SW 1271 (cell line): ENCODE measurements at regions not wholly inside any gene's neighbourhood (a gene's known extent, or its start where the extent isn't known, plus 50 kb on each side); places are given as distances from the start of the nearest gene placed in this dataset.
A peak's percentile ranks its signal among the peaks of the same experiment; 100 is the strongest.

Experiments used
- DNase-seq, 2 experiments: peaks; one replicate each; lab custom pipeline; 2025; lab: John Stamatoyannopoulos, UW

DNA sequence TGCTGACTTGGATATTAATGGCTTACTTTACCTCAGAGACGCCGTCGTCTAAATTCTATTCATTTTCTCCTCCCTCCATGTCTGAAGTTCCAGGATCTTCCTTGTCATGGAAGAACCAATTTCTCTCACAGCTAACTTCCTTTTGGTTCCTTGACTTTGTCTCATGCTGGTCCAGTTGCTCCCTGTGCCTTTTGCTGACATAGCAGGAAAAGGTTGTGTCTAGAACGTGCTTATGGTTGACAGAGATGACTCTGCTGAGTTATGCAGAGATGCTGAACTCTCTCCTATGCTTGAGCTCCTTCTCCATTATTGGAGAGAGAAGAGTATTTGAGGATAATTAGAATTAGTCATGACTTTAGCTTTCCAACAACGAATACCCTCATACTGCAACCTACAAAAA, 1338.9 kb downstream of the MAT2B start:
- no peak for DNase-seq

DNA sequence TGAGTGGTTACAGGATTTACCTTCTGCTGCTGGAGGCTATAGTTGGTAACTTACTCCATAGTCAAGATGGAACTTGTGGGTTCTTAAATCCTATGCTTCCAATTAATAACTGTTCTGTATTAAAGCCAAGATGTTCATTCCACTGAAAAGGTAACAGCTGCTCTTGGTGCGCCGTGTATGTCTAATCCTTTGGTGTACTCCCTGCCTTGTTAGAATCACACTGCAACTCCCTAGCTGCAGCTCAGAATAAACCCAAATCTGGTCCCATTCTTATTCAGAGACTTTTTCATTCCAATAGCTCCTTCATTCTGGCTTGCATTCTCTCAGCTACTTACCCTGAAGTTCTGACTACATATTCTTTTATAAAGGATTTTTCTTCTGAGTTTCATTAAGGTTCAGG, 1355.5 kb downstream of the MAT2B start:
- DNase-seq: no peak

DNA sequence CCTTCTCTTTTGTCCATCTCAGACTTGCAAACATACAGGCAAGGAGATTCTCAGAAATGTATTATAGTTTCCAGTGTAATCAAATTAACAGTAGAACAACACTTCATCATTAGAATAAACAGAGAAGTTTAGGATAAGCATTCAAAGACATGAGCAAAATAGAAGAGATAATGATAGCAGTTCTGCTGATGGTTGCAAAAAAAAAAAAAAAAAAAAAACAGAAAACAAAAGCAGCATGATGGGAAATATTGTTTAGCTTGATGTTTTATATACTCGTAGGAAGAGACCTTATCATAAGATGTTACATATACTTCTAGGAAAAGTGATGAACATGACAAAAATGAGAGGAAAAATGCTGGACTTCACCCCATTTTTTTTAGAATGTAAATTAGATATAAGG, 1356.2 kb downstream of the MAT2B start:
- no peak for DNase-seq

DNA sequence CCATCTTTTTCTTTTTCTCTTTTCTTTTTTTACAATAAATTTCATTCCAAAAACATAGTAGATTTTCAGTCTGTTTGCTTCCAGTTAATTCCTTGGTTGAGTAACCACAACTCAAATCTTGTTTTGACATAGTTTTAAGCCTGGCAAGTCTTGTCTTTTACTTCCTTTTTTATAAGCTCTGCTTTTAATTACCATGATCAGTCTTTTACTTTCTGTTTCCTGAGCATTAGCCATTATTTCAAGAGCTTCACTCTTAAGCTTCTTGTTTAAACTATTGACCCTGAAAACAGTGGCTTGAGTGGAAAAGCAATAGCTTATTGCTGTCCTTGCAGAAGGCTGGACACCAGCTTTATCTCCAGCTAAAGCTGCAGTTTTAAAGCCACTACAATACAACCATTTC, 1363.3 kb downstream of the MAT2B start:
- no peak for DNase-seq

DNA sequence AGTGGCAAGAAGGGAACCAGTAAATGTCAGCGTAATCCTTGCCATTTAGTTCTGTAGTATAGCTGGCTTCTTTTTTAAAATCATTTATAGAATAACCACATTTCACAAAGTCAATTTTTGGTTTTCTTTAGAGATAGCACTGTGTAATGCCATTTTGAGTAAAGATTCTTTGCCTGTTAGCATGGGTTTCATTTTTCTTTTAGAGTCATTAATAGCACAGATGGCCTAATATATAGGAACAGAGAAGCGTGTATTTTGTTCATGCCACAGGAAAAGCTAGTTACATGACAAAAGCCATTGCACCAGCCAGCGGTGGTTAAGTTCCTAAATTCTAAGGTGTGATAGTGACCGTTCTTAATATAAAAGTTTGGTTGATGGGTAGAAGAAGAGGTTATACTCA, 1363.9 kb downstream of the MAT2B start:
- DNase-seq: no peak

DNA sequence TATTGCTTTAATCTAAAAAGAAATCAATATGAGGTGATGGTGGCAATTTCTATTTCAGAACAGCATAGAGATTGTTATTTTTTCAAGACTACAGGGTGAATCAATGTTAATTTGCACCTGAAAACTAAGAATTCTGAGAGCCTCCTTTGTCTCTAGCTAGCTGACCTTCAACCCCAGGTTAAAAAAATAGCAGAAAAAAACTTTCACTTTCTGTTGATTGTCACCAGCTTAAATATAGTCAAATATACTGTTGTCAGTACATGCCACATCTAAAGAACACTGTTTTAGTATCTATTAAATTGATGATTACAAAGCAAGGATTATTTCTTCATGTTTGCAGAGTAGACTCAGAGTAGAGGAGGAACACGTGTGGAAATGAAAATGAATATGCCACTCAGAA, 1371.4 kb downstream of the MAT2B start:
- DNase-seq: no peak

DNA sequence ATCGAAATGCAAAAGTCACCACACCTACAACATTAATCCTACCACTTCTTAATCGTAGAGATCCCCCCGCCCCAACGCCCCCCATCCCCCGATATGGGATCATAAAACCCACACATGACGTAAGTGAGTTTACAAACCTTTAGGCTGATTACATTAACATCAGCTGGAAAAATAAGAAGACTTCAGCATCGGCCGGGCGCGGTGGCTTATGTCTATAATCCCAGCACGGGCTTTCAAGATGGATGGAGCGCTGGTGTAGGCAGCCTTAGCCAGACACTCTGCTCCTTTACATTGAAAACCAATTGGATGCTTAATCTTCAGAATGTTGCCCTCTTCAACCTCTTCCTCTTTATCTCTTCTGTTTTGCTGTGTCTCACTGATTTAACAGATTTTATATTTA, 1376.0 kb downstream of the MAT2B start:
- DNase-seq: no peak

DNA sequence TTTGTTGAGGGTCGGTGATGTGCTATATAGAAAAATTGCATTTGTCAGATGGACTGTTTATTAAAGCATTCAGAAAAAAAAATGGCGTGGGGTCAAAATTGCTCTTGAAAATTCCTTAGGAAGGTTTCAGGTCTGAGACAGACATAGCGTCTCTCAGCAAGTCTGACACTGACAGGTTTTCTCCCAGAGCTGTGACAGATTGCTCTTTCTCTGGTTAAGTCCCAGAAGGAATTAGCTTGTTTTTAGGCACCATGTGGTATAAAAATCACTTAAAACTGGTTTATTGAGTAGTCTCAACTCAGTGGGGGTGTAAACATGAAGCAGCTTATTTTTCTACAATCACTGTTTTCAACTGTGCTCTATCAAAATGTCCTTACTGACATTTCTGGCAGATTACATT, 1379.8 kb downstream of the MAT2B start:
- no peak for DNase-seq

DNA sequence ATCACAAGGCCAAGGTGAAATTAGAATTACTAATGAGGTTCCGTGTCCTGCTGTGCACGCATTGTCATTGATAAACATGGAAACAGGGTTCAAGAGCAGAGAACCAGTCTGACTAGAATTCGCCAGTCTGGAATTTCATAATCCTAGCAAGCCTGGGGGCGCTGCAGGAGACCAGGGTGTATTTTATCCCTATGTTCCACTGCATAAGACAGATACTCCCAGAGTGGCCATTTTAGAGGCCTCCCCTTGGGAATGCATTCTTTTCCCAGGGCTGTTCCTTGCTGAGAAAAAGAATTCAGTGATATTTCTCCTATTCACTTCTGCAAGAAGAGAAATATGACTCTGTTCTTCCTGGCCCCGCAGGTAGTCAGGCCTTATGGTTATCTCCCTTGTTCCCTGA, 1387.7 kb downstream of the MAT2B start:
- no peak for DNase-seq

DNA sequence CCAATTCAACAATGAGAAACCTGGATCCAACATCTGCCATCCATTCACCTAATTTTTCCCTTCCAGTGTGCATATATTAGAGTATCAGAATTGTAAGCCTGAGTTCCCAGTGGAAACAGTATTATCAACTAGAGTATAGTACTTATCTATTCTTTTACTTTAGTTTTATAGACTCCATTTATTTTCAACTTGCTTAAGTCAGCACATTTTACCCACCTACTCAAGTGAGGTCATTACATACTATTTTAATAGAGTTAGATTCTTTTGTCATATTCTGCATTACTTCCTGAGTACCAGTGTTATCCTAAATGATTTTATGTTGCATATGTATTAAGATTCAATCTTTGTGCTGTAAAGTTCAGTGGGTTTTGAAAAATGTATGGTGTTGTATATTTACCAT, 1393.3 kb downstream of the MAT2B start:
- no peak for DNase-seq

DNA sequence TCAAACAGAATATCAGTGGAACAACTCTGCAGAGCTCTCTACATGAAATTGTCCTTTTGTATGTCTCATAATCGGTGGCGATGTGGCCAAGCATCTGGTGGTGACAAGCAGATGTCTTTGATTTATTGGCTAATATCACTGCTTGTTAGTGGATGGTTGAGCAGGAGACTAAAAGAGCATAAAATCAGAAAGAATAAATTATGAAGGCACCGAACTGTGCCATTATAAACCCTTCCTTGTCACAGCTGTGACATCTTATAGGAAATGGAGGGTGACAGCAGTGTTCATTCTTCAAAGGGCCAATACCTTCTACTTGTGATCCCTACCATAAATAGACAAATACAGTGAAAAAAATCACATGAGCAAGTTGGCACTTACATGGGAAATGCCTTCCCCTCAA, 1404.3 kb downstream of the MAT2B start:
- DNase-seq: no peak

DNA sequence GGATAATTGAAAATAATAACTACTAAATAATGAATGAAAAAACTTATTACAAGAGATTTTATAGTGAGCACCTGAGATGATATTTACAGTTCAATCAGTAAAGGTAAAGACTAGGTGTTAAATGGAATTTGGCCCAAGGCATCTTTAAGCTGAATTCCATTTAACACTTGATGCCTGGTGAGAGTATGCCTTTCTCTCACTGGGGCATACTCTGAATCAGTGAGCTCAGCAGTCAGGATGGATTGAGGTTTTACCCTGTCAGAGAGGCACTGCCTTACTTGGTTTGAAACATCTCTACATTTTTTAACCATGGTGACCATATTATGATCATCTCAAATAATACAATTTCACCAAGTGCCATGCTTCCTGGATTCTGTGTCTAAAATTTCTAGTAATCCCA, 1416.3 kb downstream of the MAT2B start:
- no peak for DNase-seq

DNA sequence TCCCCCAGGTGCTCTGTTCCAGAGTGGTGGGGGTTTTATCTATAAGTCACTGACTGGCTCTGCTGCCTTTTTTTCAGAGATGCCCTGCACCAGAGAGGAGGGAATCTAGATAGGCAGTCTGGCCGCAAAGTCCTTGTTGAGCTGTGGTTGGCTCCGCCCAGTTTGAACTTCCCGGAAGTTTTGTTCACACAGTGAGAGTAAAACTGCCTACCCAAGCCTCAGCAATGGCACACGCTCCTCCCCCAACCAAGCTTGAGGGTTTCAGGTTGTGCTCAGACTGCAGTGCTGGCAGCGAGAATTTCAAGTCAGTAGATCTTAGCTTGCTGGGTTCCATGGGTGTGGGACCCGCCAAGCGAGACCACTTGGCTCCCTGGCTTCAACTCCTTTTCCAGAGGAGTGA, 1428.6 kb downstream of the MAT2B start:
- DNase-seq: no peak

DNA sequence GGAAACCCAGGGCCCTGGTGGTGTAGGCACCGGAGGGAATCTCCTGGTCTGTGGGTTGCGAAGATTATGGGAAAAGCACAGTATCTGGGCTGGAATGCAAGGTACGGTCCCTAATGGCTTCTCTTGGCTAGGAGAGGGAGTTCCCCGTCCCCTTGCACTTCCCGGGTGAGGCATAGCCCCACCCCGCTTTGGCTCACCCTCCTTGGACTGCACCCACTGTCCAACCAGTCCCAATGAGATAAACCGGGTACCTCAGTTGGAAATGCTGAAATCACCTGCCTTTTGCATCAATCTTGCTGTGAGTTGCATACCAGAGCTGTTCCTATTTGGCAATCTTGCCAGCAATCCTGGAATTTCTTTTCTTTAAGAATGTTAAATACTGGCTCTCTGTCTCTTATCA, 1429.1 kb downstream of the MAT2B start:
- DNase-seq: no peak

DNA sequence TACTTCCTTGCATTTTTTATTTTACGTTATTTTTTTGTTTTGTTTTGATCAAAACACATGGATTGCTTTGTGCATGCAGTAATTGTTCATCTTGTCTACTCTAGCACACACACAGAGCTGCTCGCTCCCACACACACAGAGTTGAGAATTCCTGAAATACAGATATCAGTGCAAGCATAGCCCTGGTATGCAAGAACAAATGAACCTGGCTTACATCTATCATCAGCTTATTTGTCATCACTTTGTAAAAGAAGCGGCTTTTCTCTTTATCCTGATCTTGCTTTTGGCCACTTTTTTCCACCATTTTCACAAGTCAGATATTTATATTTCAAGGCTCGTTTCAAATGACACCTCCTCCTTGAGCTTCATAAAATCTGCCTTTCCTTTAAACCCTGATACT, 1435.7 kb downstream of the MAT2B start:
- DNase-seq: no peak

DNA sequence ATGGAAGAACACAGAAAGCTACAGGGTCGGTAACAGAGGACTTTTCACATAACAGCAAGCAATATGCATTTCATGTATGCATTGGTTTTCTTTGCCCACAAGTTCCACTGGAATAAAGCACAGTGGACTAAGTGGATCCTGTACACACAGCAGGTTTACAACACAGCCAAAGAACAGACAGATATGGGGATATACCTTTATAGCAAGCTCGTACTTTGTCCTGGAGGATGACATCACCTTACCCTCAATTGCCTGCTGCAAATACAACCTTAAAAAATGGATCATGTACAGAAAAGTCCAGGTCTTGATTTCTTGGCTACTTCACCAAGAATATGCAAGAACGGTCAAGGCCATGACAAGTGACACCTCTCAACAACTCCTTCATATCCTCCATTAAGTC, 1445.5 kb downstream of the MAT2B start:
- DNase-seq: no peak

DNA sequence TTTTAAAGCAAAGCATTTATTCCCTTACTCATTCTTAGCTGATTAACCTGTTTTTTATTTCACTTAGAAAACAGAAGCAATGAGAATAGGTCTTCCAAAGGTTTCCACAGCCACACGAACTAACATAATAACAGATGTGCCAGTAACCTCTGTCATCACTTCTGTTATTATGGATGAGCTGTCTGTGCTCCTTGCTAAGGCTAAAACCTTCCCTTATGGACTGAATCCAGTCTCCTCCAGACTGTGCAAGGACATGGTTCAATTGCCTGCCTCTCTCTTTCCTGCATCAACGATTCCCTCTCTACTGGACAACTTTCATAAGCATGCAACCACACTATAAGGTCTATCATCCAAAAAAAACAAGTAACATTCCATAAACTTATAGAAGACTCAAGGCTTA, 1446.2 kb downstream of the MAT2B start:
- DNase-seq: no peak

DNA sequence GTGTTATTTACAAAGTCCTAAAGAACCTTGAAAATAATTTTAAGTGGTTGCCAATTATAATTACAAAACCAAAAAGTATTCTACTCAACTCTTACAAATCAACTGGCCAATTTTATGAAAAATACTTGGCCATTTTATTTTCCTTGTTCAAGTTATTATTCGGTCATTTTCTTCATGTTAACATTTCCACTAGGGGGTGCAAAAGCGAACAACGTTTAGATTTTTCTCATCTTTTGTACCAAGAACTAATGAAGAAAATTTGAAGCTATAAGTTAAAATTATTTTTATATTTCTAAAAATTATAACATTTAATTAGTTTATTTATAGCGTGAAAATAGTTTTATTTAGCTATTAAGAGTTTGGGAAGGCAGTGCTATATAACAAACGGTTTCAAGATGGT, 1453.3 kb downstream of the MAT2B start:
- DNase-seq: peak in 1 of 2 experiments; percentile 7

DNA sequence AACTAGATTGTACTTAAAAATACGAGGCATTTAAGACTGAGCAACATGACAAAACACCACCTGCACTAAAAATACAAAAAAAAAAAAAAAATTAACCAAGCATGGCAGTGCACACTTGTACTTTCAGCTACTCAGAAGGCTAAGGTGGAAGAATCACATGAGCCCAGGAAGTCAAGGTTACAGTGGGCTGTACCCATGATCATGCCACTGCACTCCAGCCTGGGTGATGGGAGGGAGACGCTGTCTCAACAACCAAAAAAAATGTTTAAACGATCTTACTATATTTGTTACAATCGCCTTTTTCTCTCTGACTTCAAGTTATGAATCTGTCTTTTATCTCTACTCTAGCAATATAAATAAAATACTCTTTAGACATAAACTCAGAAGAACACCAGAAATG, 1454.3 kb downstream of the MAT2B start:
- no peak for DNase-seq

DNA sequence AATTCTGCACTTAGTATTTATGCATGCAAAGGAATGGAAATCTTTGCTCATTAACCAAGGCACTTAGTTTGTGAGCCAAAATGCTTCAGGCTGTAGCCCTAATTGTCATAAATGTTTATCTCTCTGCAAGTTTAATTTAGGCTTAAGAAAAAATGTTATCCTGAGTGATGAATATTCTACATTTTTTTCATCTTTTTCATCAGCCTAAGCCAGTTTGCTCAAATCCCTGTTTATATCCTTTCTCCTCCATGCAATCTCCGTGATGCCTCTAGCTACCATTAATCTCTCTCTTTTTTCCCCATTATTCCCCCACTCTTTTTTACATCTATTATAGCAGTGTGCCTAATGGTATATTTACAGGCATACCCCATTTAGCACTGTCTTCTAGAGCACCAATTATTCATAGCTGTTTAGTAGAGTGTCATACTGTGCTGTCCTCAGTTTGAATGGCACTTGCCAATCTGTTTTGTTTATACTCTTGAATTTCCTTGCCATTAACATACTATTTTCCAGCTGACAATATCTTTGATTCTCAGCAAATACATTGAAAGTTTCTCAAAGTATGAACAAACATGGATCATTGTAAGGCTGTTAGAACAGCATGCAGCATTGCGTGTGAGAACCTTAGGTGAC, 1457.0 kb downstream of the MAT2B start:
- no peak for DNase-seq

DNA sequence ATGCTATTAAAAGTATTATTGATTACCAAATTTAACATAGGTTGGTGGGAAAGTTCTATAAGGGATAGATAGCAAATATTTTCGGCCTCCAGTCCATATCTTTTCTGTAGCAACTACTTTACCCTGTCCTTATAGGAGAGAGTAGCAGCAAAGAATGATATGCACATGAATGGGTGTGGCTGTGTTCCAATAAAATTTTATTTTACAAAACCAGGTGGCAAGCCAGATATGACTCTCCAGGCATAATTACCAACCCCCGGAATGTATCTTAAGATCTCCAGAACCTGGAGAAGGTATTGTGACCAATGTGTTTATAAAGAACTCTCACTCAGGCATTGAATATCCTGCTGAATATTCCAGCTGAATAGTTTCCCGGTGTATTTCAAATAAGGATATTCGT, 1461.2 kb downstream of the MAT2B start:
- DNase-seq: no peak

DNA sequence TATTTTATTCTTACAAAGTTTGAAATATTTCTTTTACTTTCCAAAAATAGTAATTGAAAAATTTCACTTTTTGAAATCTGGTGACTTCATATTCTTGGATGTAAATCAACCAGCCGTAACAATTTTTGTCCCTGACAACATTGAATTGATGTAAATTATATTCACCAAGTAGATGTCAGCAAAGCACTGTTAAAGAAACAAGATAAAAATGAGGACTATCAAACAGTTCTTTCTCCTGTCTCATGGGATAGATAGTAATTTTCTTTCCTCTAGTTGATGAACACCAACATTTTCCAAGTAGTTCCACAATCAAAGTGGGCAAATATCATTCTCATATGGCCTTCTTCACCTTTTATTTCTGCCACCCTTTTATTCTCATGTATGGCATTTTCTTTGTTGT, 1461.9 kb downstream of the MAT2B start:
- no peak for DNase-seq

DNA sequence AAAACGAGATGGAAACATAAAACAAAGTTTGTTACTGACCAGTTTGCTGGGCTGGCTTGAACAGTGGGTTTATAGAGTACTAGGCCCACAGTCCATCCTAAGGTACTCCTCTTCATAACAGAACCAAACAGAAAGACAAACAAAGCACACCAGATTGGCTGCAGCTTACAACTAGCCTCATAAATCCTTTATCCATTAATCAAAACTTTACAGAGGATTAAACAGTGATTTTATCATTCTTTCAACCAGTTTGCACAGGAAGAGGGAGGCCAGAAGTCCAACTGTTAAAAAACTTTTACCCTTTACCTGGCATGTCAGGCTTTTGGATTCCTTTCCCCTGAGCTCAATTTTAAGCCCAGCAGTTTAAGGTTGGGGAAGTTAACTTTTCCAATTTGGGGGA, 1467.6 kb downstream of the MAT2B start:
- DNase-seq: no peak

DNA sequence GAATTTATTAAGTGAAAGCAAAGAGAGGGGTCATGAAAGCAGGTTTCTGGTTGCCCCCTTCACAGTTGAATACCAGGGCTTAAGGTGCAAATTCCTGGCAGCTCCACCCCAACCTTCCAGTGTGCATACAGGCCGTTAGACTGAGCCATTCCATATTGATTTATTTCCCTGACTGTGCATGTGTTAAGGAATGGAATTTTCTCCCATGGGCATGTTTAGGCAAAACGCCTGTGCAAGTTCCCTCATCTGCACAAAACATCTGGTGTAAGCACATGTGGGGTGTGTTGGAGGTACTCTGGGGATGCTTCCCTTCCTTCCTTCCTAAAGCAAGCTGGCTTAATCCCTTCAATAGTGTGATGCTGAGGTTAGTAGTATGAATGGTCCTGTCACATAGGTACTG, 1470.6 kb downstream of the MAT2B start:
- no peak for DNase-seq

DNA sequence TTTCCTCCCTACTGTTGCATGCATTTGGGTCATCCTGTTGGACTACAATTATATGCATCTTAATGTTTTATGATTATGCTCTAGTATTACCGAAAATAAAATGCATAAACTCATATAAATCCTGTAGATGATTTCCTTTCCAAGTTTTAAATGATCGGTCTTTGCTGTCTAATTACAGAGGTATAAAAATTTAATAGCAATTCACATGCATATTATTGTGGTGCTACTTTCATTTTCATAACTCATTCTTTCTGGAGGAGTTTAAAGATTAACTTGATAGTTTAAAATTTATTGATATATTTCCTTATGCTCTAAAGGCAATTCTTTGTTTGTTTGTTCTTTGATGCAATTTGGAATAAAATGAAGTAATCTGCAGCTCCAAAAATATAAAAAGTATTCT, 1475.1 kb downstream of the MAT2B start:
- DNase-seq: no peak
